GM19372 (cell line): ENCODE measurements at regions not wholly inside any gene's neighbourhood (a gene's known extent, or its start where the extent isn't known, plus 50 kb on each side); places are given as distances from the start of the nearest gene placed in this dataset.

Source experiments
- ATAC-seq: cut with Tn5 transposase; IDR thresholded peaks from one replicate; pipeline ENCODE4 v1.9.1; 2021; ENCODE audit warnings: mild to moderate bottlenecking, low read depth, moderate library complexity; ENCODE audit not compliant: unreplicated experiment

DNA sequence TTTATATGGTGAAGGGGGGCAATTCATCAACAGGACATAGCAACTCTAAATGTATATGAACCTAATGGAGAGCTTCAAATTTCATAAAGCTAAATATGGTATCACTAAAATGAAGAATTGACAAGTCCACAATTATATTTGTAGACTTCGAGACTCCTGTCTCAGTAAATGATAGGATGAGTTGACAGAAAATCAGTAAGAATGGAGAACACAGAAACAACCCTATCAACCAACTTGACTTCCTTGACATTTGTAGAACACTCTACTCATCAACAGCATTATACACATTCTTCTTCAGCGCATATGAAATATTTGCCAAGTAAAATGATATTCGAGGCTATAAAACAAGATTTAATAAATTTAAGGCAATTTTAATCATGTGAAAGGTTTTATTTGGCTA lies 322.9 kb upstream of the MAF start:
- no peak for ATAC-seq

DNA sequence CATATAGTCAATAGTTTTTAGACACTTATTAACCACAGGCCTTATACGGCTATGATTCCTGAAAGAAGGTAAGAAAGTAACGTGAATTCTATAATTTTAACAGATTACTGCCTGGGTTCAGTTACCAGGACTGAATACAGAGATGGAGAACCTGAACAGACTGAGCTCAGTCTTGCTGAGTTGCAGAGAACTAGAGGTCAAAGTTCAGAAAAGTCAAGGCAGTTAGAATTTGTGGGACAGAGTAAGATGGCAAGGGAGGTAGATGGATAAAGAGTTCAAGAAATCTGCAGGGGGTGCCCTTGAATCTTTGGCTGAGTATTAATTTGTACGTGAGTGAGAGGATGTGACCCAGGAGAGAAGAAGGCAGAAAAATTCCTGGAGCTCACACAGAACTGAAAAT lies 320.1 kb upstream of the MAF start:
- no peak for ATAC-seq

DNA sequence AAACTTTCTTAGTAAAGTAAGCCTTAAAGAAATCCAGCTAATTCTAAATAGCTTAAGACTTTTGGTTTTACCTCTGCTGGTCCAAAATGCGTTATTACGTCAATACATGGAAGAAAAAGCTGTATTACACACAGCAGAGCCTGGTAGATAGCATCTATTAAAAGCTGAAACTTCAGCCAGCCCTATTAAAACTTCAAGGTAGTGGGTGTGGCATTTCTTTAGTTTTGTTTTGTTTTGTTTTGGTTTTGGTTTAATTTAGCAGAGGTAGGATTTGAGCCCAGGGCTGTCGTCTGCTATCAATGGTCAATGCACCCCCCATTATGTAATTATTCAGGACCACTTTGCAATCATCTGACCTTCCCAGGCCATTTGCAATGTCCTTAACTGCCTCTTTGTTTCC lies 318.4 kb upstream of the MAF start:
- ATAC-seq, result no peak

DNA sequence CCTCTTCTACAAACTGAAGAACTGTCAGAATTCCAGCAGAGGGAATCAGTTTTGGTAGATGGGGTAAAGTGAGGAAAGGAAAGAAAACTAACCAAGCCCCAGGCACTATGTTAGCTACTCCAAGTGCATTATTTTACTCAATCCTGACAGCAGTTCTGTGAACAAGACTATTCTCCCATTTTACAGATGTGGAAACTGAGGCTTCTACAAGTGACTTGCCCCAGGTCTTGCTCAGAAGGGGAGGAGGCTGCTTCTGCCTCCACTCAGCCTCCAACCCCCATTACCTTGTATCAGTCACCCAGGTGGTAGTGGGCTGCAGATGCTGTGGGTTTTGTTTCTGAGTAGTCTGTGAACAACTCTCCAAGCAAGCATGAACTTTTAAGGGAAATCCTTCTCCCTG lies 315.2 kb upstream of the MAF start:
- ATAC-seq, result no peak

DNA sequence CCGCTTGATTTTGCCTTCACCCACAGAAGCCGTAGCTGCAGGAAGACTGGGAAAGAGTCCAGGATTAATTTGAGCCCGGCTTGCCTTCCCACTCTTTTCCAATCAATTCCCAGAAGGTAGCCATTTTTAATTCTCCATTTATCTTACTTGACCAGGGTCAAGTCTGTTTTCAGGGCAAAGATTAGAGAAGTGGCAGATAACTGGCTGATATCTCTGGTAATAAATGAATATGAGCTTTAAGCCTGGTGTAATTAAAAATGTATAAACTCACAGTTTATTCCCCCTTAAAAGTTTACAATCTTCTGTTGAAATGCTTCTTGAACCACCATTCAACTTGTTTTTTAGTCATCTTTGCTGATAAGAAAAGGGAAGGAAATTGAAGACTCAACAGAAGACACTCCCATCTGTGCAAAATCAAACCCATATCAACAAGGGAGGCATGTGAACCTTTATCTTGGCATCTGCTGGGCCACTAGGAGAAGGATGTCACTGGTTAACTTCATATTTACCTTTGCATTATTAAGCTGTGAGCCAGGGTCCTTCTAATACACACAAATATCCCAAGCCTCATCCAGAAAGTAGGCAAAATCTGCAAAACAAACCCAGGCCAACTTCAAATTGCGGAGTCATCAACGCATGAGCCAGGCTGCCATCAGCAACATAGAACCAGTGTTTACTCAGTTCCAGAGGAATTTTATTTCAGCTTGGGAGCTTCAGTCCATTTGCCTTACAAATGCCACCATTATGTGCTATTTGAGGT lies 314.6 kb upstream of the MAF start:
- no peak for ATAC-seq

DNA sequence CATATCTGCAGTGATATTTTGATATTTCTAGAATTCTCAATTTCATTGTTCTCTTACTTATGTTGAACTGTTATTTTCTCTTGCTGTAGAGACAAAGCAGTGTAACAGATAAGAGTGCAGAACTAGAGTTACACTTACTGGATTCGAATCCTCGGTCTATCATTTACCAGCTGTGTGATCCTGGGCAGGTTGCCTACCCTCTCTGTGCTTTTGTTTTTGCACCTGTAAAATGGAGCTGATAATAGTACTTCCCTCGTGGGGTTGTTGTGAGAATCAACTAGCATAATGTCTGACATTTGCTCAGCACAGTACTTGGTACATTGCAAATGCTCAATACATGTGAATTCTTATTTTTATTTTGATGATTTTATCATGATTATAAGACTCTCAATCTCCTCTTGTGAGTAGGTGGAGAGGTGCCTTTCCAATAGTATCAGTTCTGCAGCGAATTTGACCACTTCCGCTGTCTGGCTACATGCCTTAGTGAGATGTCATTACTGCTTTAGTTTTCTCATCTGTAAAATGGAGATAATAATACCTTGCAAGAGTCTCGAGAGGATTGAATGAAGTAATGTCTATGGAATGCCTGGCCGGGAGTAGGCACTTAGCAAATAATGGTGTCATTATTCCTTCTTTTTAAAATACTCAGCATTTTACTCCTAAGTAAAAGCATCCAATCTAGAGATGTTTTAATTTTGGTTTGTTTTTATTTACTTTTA lies 312.2 kb upstream of the MAF start:
- no peak for ATAC-seq

DNA sequence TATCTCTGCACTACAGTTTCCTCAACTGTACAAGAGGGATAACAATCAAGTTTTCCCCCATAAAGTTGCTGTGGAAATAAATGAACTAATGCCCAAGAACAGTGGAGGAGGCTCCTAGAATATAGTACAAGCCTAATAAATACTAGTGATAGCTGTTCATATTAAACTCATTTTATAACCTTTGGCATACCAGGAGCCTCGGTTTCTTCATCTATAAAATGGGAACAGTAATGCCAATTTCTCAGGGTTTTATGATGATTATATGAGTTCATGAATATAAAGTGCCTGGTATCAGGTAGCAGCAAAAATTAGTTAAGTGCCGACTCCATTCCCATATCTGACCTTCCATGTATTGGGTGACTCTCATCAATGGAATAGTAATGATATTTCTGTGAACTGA lies 311.1 kb upstream of the MAF start:
- no peak for ATAC-seq

DNA sequence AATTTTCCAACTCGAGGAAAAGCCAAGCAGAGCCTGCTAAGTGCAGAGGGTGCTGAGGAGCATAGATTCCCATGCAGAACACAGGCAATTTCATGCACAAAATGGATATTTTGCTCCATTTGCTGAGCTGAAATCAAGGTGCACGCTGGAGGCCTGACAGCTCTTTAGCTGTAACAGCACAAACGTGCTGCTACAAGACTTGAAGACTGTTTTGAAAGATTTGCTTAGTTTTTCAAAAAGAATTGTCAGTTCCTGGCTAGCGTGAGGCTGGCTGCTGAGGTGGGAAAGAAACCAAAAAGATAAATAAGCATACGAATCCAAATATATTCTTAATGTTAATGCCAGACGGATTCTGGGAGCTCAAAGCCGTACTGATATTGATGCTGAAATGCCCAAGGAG lies 309.0 kb upstream of the MAF start:
- no peak for ATAC-seq

DNA sequence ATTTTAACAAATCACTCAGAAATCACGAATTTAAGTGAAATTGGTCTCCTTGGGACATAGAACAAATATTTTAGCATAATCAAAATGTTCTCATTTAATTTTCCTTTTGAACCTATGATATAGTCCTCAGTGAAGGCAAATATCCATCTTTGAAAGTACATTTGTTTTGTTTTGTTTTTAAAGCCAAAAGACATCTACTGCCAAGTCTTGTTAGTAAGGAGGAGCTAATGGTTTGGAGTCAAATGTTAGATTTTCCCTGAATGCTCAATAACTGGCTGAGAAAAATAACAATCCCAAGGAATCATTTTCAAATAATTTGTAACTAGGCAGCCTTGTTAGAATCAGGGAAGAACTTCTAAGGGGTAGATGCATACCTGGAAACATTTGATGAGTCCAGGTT lies 302.9 kb upstream of the MAF start:
- no peak for ATAC-seq

DNA sequence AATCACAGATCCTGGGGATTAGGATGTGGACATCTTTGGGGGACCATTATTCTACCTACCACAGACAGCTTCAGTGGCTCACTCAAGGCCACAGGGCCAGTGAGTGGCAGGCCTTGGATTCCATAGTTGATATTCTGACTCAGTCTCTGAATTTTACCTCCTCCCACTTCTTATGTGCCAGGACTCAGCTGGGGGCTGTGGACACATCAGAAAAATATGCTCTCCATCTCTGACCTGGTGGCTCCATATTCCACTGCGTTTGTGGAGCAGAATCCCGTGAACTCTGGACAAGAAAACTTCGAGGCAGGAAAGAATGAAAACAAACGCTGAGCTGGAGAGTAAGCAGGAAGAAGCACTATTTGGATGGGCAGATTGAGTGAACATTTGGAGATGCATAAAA lies 301.8 kb upstream of the MAF start:
- no peak for ATAC-seq

DNA sequence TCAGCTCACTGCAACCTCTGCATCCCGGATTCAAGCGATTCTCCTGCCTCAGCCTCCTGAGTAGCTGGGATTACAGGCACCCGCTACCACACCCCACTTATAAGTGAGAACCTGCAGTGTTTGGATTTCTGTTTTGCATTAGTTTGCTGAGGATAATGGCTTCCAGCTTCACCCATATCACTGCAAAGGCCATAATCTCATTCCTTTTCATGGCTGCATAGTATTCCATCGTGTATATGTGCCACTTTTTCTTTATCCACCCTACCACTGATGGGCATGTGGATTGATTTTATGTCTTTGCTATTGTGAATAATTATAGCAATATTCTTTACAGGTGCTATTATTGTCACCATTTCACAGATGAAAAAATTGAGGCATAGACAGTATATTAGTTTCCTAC lies 301.0 kb upstream of the MAF start:
- ATAC-seq, result no peak

DNA sequence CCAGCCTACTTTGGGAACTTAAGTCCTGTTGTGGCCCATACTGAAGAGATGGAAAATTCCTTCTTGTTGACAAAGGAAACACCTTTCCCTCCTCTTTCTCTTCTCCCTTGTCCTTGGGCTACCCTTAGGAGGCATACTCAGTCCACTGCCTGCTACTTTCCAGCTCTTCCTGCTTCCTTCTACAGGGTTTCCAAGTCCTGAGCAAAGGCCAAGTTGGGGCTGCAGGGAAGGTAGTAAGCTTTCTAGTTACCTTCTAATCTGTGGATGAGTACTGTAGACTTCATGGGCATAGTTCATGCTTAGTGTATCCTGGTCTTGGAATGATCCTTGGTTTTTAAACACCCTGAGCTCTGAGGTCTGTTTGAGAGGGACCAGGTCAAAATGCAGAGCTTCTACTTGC lies 299.2 kb upstream of the MAF start:
- no peak for ATAC-seq

DNA sequence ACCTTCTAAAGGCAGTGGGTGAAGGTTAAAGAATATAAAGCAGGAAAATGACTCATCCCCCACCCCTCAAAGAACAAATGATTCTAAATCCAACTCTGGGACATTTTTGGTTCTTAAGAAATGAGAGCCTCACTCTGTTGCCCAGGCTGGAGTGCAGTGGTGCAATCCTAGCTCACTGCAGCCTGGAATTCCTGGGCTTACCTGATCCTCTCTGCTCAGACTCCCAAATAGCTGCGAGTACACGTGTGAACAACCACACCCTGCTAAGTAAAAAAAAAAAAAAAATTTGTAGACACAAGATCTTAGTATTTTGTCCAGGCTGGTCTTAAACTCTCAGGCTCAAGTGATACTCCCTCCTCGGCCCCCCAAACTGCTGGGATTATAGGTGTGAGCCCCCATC lies 298.8 kb upstream of the MAF start:
- ATAC-seq, result no peak

DNA sequence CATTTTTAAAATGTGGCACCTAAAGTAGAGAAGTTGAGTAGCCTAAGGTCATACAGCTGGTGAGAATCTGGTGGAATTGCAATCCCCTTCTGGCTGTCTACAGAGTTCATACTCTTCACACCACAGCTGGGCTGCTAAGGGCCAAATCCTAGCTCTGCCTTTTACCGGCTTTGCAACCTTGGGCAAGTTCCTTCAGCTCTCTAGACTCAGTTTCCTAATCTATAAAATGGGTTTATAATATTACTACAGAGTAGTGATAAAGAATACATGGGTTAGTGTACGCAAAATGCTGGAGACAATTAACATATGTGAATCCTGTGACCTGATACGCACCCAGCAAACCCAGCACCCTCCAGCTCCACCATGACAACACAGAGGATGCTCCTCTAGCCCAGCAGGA lies 298.2 kb upstream of the MAF start:
- ATAC-seq, result no peak

DNA sequence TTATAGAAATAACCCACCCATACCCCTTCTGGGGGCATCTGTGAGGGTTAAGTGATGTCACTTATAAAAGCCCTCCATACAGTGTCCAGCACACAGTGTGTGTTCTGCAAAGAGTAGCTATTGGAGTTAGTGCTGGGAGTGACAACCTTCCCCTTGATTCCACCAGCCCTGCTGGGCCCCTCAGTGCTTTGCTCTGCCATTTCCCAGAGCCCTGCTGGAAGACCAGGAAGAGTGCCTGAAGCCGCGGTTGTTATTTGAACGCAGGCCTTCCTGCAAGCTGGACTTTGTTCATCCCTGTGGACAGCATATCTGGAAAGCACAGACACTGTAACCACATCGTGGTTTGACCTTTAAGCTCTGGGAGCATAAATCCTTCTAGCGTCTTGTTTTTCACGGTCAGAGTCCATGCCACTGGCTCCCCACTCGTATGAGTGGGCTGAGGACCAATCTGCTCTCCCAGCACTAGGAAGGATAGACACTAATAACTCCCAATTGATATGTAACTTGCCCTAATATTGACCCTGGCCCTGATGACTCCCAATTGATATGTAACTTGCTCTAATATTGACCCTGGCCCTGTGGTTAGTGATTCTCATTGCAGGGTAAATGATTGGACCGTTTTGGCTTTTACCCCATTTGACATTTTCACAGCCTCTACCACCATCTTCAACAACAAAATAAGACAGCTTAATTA lies 297.1 kb upstream of the MAF start:
- no peak for ATAC-seq

DNA sequence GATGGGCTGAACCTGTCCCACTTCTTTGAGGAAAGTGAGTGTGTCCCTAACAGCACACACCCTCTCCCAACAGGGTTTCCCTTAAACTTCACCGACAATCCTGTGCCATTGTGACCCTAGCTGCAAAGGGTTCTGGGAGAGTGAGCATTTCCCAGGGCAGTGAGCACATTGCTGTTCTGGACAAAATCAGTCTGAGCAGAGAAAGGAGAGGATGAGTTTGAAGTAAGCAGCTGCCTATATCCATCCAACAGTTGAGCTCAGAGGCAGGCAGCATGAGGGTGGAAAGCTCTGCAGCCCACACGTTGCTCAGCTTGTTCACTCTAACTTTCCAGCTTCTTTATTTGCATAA lies 296.5 kb upstream of the MAF start:
- ATAC-seq, result no peak

DNA sequence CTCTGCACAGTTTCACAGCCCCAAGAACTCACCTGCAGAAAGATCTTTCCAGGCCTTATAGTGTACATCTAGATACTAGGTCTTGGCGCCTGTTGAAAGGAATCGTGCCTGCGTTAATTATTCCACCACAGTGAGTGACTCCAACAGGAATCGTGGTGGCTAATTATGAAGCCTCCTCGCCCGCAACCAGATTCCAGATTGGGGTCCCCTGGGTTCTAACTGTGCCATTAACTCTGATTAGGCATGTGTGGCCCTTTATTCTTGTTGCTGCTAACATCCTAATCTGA lies 295.3 kb upstream of the MAF start:
- ATAC-seq, result no peak

DNA sequence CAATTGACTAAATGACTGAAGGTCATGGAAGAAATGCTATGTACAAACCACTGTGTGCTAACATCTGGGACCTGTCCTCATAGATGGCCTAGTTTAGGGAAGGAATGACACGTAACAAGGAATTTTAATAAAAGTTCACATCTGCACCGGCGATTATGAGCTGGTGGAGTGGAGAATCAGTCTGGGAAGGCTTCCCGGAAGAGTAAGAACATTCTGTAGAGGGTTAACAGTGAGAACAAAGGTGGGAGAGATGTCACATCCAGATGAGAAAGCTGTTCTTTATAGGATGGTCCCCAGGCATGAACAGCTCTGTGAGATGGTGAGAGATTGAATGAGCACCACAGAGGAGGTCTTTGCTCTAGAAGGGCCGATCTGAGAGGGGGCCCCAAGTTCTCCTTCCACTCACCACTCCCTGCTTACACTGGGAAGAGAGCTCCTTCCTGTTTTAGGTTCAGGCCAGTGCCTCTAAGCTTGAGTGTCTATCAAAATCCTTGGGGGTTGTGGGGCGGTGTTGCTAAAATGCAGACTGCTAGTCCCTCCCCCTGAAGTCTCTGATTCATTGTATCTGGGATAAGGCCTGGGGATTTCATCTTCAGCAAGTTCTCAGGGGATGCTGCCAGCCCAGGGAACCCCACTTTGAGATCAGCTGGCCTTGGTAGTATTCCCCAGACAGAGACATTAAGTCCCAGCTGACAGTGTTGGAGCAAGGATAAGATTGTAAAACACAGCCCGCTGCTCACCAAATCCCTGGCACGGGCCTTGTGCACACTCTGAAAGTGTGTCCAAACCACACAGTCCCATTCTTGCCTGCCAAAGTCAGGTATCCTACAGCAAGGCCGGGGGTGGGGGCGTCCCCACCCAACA lies 294.7 kb upstream of the MAF start:
- ATAC-seq, result no peak

DNA sequence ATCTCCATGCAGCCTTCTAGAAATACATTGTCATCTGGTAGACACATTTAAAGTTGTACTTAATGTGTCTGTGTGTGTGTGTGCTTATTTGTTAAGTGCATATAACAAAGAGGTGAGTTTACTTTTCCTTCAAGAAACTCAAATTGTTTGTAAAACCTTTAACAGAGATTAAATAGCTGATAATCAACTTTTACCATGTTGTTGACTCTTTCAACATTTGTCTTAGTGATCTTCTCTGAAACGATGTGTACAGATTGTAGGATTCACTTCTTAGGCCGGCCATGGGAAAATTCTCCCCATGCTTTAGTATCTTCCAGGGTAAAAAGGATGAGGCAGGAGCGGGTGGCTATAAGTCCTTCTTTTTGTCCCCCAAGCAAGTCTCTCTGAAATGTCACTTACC lies 292.9 kb upstream of the MAF start:
- ATAC-seq, result no peak

DNA sequence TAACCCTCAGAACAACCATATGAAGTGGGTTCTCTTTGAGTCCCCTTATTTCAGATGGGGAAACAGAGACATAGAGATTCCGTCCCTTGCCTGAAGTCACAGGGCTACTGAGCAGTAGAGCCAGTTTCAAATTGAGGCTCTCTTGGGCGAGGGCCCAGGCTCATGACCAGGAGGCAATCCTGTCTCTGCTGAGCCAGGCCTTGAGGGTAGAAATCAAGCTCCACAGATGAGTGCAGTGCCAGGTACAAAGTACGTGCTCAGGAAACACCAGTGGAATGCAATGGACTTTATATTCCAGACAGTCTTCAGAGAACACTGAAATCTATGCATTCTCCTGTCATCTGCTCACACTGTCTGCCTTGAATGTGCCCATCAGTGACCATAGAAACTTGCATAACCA lies 291.7 kb upstream of the MAF start:
- no peak for ATAC-seq

DNA sequence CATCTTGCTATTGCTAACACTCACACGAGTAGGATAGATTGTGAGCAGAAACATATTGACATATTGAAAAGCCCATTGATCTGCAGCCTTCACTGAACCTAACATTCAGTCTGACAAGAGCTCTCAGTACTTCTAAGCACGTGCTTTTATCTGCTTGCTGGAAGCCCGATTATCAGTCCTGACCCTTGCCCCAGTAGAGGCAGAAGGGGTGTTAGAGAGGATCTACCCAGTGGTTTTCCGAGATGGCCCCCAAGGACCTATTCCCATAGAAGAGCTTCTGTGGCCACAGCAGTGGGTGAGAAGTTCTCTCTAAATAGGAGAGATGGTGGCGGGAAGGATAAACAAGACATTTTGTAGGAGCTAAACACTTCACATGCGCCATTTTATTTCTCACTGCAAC lies 290.9 kb upstream of the MAF start:
- no peak for ATAC-seq
